Effector memory CD8-positive, alpha-beta T cell (primary cell): ENCODE measurements at regions not wholly inside any gene's neighbourhood (a gene's known extent, or its start where the extent isn't known, plus 50 kb on each side); places are given as distances from the start of the nearest gene placed in this dataset.
"Not testable (repeated sequence)": the region's sequence is repeated elsewhere in the genome, so short reads cannot be mapped to it uniquely, and the experiment has no call there.

ENCODE experiments used
- ATAC-seq: fragments of 150-1000 bp; cut with Tn5 transposase; replicated peaks from 2 replicates; pipeline ENCODE4 v1.10.0; 2021; ENCODE audit warnings: mild to moderate bottlenecking, moderate library complexity
- DNase-seq, 3 experiments: peaks; one replicate each; pipeline ENCODE4 v3.0.0; 2021
- H3K27ac Mint-ChIP-seq, 2 donors: one replicate each; pipeline ENCODE4 v1.8.0; 2022; ENCODE audit warnings: mild to moderate bottlenecking in 2 of 2, mixed read lengths in 2 of 2, moderate library complexity in 2 of 2
- H3K27me3 Mint-ChIP-seq, 2 donors: one replicate each; pipeline ENCODE4 v1.8.0; 2022; ENCODE audit warnings: mixed read lengths in 2 of 2
- H3K36me3 Mint-ChIP-seq: one replicate; pipeline ENCODE4 v1.8.0; 2022; ENCODE audit warnings: mild to moderate bottlenecking, moderate library complexity, mixed read lengths; ENCODE audit not compliant: insufficient read depth
- H3K4me1 Mint-ChIP-seq, 2 donors: one replicate each; pipeline ENCODE4 v1.8.0; 2022; ENCODE audit warnings: low read depth in 2 of 2, mixed read lengths in 2 of 2
- H3K4me3 Mint-ChIP-seq, 2 donors: one replicate each; pipeline ENCODE4 v1.8.0; 2022; ENCODE audit warnings: mild to moderate bottlenecking in 2 of 2, mixed read lengths in 2 of 2, moderate library complexity in 2 of 2
- H3K9me3 Mint-ChIP-seq, 2 donors: one replicate each; pipeline ENCODE4 v1.8.0; 2022; ENCODE audit warnings: mixed read lengths in 2 of 2

- peaks cover 0 to 11% of the 10 kb centered on the region in 2 donors for H3K9me3 Mint-ChIP-seq
- peaks cover 2% of the 10 kb centered on the region for H3K36me3 Mint-ChIP-seq
- no peaks in the 10 kb centered on the region for H3K4me1 Mint-ChIP-seq
- DNase-seq (no peak), ATAC-seq (no peak)
- peaks cover 0 to 23% of the 10 kb centered on the region in 2 donors for H3K27me3 Mint-ChIP-seq
- H3K27ac Mint-ChIP-seq = no peak overlapping the region
- no peak overlapping the region for H3K4me3 Mint-ChIP-seq
These were observed 56.1 kb upstream of the TMEM132D start for GRCh38 chr12:129959889-129960288.

- Mint-ChIP-seq H3K27ac (no peak overlapping the region), H3K27me3 (peaks cover 5 to 29% of the 10 kb centered on the region in 2 donors), H3K36me3 (peaks cover 2% of the 10 kb centered on the region), H3K4me3 (no peak overlapping the region), H3K4me1 (no peaks in the 10 kb centered on the region), H3K9me3 (peaks cover 0 to 11% of the 10 kb centered on the region in 2 donors)
- DNase-seq (no peak), ATAC-seq (no peak)
These were observed 57.3 kb upstream of the TMEM132D start for GRCh38 chr12:129961091-129961490.

- Mint-ChIP-seq H3K27me3 (peaks cover 5 to 29% of the 10 kb centered on the region in 2 donors), H3K4me1 (no peaks in the 10 kb centered on the region), H3K36me3 (peaks cover 2% of the 10 kb centered on the region), H3K4me3 (no peak overlapping the region), H3K9me3 (peaks cover 0 to 11% of the 10 kb centered on the region in 2 donors), H3K27ac (no peak overlapping the region)
- DNase-seq (no peak), ATAC-seq (no peak)
These were observed 58.0 kb upstream of the TMEM132D start for GRCh38 chr12:129961856-129962255.

GRCh38 chr12:129964300-129964699, 60.5 kb upstream of the TMEM132D start:
- Mint-ChIP-seq H3K36me3 (no peaks in the 10 kb centered on the region), H3K4me1 (no peaks in the 10 kb centered on the region), H3K4me3 (no peak overlapping the region), H3K27ac (no peak overlapping the region), H3K9me3 (peaks cover 0 to 11% of the 10 kb centered on the region in 2 donors), H3K27me3 (peaks cover 5 to 29% of the 10 kb centered on the region in 2 donors)
- no peak for DNase-seq
- ATAC-seq = no peak

- Mint-ChIP-seq H3K4me3 (no peak overlapping the region), H3K4me1 (no peaks in the 10 kb centered on the region), H3K36me3 (no peaks in the 10 kb centered on the region), H3K27me3 (peaks cover 5 to 29% of the 10 kb centered on the region in 2 donors), H3K27ac (no peak overlapping the region), H3K9me3 (peaks cover 0 to 11% of the 10 kb centered on the region in 2 donors)
- no peak for ATAC-seq
- DNase-seq = no peak
These were observed 61.1 kb upstream of the TMEM132D start for GRCh38 chr12:129964826-129965457.

GRCh38 chr12:129966146-129966995, 62.5 kb upstream of the TMEM132D start:
- Mint-ChIP-seq H3K4me1 (no peaks in the 10 kb centered on the region), H3K9me3 (peaks cover 0 to 11% of the 10 kb centered on the region in 2 donors), H3K27me3 (peaks cover 5 to 29% of the 10 kb centered on the region in 2 donors)

GRCh38 chr12:129971721-129972120, 67.9 kb upstream of the TMEM132D start:
- Mint-ChIP-seq H3K27ac (no peak overlapping the region), H3K36me3 (no peaks in the 10 kb centered on the region), H3K4me3 (no peak overlapping the region), H3K9me3 (peaks cover 0 to 4% of the 10 kb centered on the region in 2 donors), H3K4me1 (no peaks in the 10 kb centered on the region), H3K27me3 (peaks cover 0 to 6% of the 10 kb centered on the region in 2 donors)
- ATAC-seq = no peak
- DNase-seq = no peak

More at GRCh38 chr12:129966146-129966995, 62.5 kb upstream of the TMEM132D start:
- DNase-seq (no peak), ATAC-seq (no peak)
- no peak overlapping the region for H3K27ac Mint-ChIP-seq
- no peak overlapping the region for H3K4me3 Mint-ChIP-seq
- no peaks in the 10 kb centered on the region for H3K36me3 Mint-ChIP-seq

- no peak overlapping the region for H3K4me3 Mint-ChIP-seq
- no peaks in the 10 kb centered on the region for H3K36me3 Mint-ChIP-seq
- H3K27me3 Mint-ChIP-seq = peaks cover 0 to 6% of the 10 kb centered on the region in 2 donors
- peaks cover 0 to 4% of the 10 kb centered on the region in 2 donors for H3K9me3 Mint-ChIP-seq
- DNase-seq = no peak
- no peaks in the 10 kb centered on the region for H3K4me1 Mint-ChIP-seq
- no peak for ATAC-seq
- H3K27ac Mint-ChIP-seq = no peak overlapping the region
These were observed 69.6 kb upstream of the TMEM132D start for GRCh38 chr12:129973236-129973961.

GRCh38 chr12:129984106-129984505, 80.3 kb upstream of the TMEM132D start:
- no peak for DNase-seq
- ATAC-seq = no peak
- H3K4me3 Mint-ChIP-seq = no peak overlapping the region
- H3K27ac Mint-ChIP-seq = no peak overlapping the region
- H3K4me1 Mint-ChIP-seq = no peaks in the 10 kb centered on the region
- H3K27me3 Mint-ChIP-seq = peaks cover 11 to 12% of the 10 kb centered on the region in 2 donors
- peaks cover 3 to 20% of the 10 kb centered on the region in 2 donors for H3K9me3 Mint-ChIP-seq
- no peaks in the 10 kb centered on the region for H3K36me3 Mint-ChIP-seq

GRCh38 chr12:129987841-129988240, 84.0 kb upstream of the TMEM132D start:
- Mint-ChIP-seq H3K27ac (no peak overlapping the region), H3K4me1 (no peaks in the 10 kb centered on the region), H3K4me3 (no peak overlapping the region), H3K36me3 (no peaks in the 10 kb centered on the region), H3K9me3 (peaks cover 10 to 21% of the 10 kb centered on the region in 2 donors), H3K27me3 (peaks cover 11 to 12% of the 10 kb centered on the region in 2 donors)
- ATAC-seq (no peak), DNase-seq (no peak)

GRCh38 chr12:129994634-129995033, 90.8 kb upstream of the TMEM132D start:
- no peaks in the 10 kb centered on the region for H3K4me1 Mint-ChIP-seq
- H3K9me3 Mint-ChIP-seq = peaks cover 7 to 10% of the 10 kb centered on the region in 2 donors
- no peak overlapping the region for H3K4me3 Mint-ChIP-seq
- no peaks in the 10 kb centered on the region for H3K36me3 Mint-ChIP-seq
- H3K27ac Mint-ChIP-seq = no peak overlapping the region
- H3K27me3 Mint-ChIP-seq = no peaks in the 10 kb centered on the region
- DNase-seq = no peak
- no peak for ATAC-seq

- Mint-ChIP-seq H3K27ac (no peak overlapping the region), H3K36me3 (no peaks in the 10 kb centered on the region), H3K27me3 (peaks cover 0 to 5% of the 10 kb centered on the region in 2 donors), H3K9me3 (peaks cover 0 to 2% of the 10 kb centered on the region in 2 donors), H3K4me3 (no peak overlapping the region), H3K4me1 (no peaks in the 10 kb centered on the region)
- ATAC-seq (no peak), DNase-seq (no peak)
These were observed 93.4 kb upstream of the TMEM132D start for GRCh38 chr12:129997239-129997638.

- H3K9me3 Mint-ChIP-seq, ATAC-seq, H3K4me1 Mint-ChIP-seq, H3K27me3 Mint-ChIP-seq, H3K27ac Mint-ChIP-seq, DNase-seq, H3K4me3 Mint-ChIP-seq, H3K36me3 Mint-ChIP-seq: not testable (repeated sequence)
These were observed 100.6 kb upstream of the TMEM132D start for GRCh38 chr12:130004310-130004877.
